Sigmoid colon (tissue), 6 donors: ENCODE measurements at regions not wholly inside any gene's neighbourhood (a gene's known extent, or its start where the extent isn't known, plus 50 kb on each side); places are given as distances from the start of the nearest gene placed in this dataset.

Experiments used
- DNase-seq: peaks from one replicate; pipeline ENCODE4 v3.0.0-alpha.2; 2019
- H3K27ac ChIP-seq, 4 donors: fragments of 200-600 bp; sonication (generic); one replicate each; pipeline ENCODE4 v1.5.1; 2016 to 2019; ENCODE audit warnings: mild to moderate bottlenecking in 1 of 4
- H3K27me3 ChIP-seq, 3 donors: fragments of 200-600 bp; sonication (generic); one replicate each; pipeline ENCODE4 v1.5.1; 2019; ENCODE audit warnings: mild to moderate bottlenecking in 1 of 3
- H3K36me3 ChIP-seq, 4 donors: fragments of 200-600 bp; sonication (generic); one replicate each; pipeline ENCODE4 v1.5.1; 2016 to 2019
- H3K4me1 ChIP-seq, 4 donors: fragments of 200-600 bp; sonication (generic); one replicate each; pipeline ENCODE4 v1.5.1; 2017 to 2019
- H3K4me3 ChIP-seq, 4 donors: fragments of 200-600 bp; sonication (generic); one replicate each; pipeline ENCODE4 v1.5.1; 2017 to 2019; ENCODE audit warnings: mild to moderate bottlenecking in 2 of 4, moderate library complexity in 1 of 4
- H3K9me3 ChIP-seq, 4 donors: fragments of 200-600 bp in 3 of 4; sonication (generic) in 3 of 4; one replicate each; pipeline versions ENCODE4 v1.5.1 to v1.6.1; 2013 to 2019
- CTCF ChIP-seq, 4 experiments: fragments of 450-650 bp in 3 of 4; fragments of 200-600 bp in 1 of 4; IDR thresholded peaks; one replicate each; pipeline ENCODE4 v1.5.1; 2016 to 2019; ENCODE audit warnings: antibody characterized with exemption in 4 of 4, mild to moderate bottlenecking in 3 of 4, moderate library complexity in 2 of 4
- EP300 ChIP-seq, 4 donors: sonication (generic); formaldehyde crosslinking; IDR thresholded peaks; one replicate each; pipeline ENCODE4 v1.6.1; 2017; ENCODE audit warnings: antibody characterized with exemption in 4 of 4
- POLR2A ChIP-seq, 2 donors: fragments of 450-650 bp; IDR thresholded peaks; one replicate each; pipeline ENCODE4 v1.6.1; 2016; ENCODE audit warnings: antibody characterized with exemption in 2 of 2, mild to moderate bottlenecking in 2 of 2, moderate library complexity in 2 of 2
- POLR2AphosphoS5 ChIP-seq, 4 donors: sonication (generic); formaldehyde crosslinking; IDR thresholded peaks; one replicate each; pipeline ENCODE4 v1.6.1; 2017; ENCODE audit warnings: antibody characterized with exemption in 4 of 4
- WGBS, 2 donors: extraction: QIAGEN DNeasy Blood & Tissue Kit; methylation state at CpG; one replicate each; pipeline ENCODE4 v1.1.7; 2013; 5-methylcytosine and 5-hydroxymethylcytosine counted together
- intact Hi-C: fragments of 100-400 bp; cut with DNase I; formaldehyde crosslinking; loops from one replicate; pipeline ENCODE4 v1.15.1; 2023
- donor health status: healthy with polysubstance abuse.
- donor health status: healthy.

- H3K36me3 ChIP-seq: no peaks in the 10 kb centered on the region
- no peak overlapping the region for H3K27ac ChIP-seq
- TF ChIP-seq POLR2AphosphoS5 (IDR thresholded peaks at IDR 0.05) (no peak), POLR2A (IDR thresholded peaks at IDR 0.05) (no peak), CTCF (IDR thresholded peaks at IDR 0.05) (peak; percentile 13 to 56 (median 34)), EP300 (IDR thresholded peaks at IDR 0.05) (no peak)
- intact Hi-C loops: loop anchor here (5.0 kb wide), 1 partner anchor 492 kb away; the partner anchor contains the start of gene SFMBT2
- H3K4me1 ChIP-seq: peaks cover 0 to 10% (median 8%) of the 10 kb centered on the region in 4 donors
- 28 to 30% methylated on average over 26 of the region's 26 CpGs for WGBS, 2 donors
- H3K9me3 ChIP-seq: no peaks in the 10 kb centered on the region
- H3K27me3 ChIP-seq: peaks cover 0 to 12% (median 0%) of the 10 kb centered on the region in 3 donors
- H3K4me3 ChIP-seq: no peak overlapping the region
- peak; percentile 82 for DNase-seq
These were observed 340.3 kb upstream of the PRKCQ start for GRCh38 chr10:6920072-6921019.

DNA sequence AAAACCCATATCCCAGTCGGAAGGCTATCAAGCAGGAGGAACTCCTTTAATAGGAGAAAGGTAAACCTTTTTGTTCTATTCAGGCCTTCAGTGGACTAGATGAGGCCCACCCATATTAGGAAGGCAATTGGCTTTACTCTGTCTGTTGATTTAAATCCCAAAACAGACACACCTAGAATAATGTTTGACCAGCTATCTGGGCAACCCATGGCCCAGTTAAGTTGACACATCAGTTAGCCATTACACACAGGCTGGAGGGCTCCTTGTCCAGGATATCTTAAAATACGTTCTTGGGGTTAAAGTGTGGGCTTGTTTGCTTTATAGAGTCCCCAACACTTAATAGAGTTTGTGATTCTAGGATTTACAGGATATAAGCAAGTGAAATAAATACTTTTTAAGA lies 339.0 kb upstream of the PRKCQ start:
- no peak for DNase-seq
- TF ChIP-seq EP300 (IDR thresholded peaks at IDR 0.05) (no peak), POLR2A (IDR thresholded peaks at IDR 0.05) (no peak), CTCF (IDR thresholded peaks at IDR 0.05) (no peak), POLR2AphosphoS5 (IDR thresholded peaks at IDR 0.05) (no peak)
- no peaks in the 10 kb centered on the region for H3K9me3 ChIP-seq
- no peak overlapping the region for H3K4me3 ChIP-seq
- WGBS, 2 donors: 66 to 82% methylated on average over 2 of the region's 2 CpGs
- intact Hi-C loops: loop anchor here (10.0 kb wide), 1 partner anchor 346 kb away; no protein-coding TSS in a partner anchor
- no peaks in the 10 kb centered on the region for H3K36me3 ChIP-seq
- peaks cover 0 to 10% (median 8%) of the 10 kb centered on the region in 4 donors for H3K4me1 ChIP-seq
- no peak overlapping the region for H3K27ac ChIP-seq
- H3K27me3 ChIP-seq: peaks cover 0 to 12% (median 0%) of the 10 kb centered on the region in 3 donors

- Histone ChIP-seq H3K36me3 (no peaks in the 10 kb centered on the region), H3K4me1 (peaks cover 0 to 15% (median 13%) of the 10 kb centered on the region in 4 donors), H3K4me3 (no peak overlapping the region), H3K27me3 (peaks cover 0 to 12% (median 0%) of the 10 kb centered on the region in 3 donors), H3K27ac (no peak overlapping the region), H3K9me3 (no peaks in the 10 kb centered on the region)
- intact Hi-C loops: loop anchor here (10.0 kb wide), 1 partner anchor 346 kb away; no protein-coding TSS in a partner anchor
- TF ChIP-seq POLR2AphosphoS5 (IDR thresholded peaks at IDR 0.05): no peak
- TF ChIP-seq CTCF (IDR thresholded peaks at IDR 0.05): no peak
- TF ChIP-seq EP300 (IDR thresholded peaks at IDR 0.05): no peak
- no peak for TF ChIP-seq POLR2A (IDR thresholded peaks at IDR 0.05)
- WGBS, 2 donors: 71 to 77% methylated on average over 6 of the region's 6 CpGs
- DNase-seq: no peak
These were observed 338.2 kb upstream of the PRKCQ start for GRCh38 chr10:6918305-6918704.

GRCh38 chr10:6917125-6917524 lies 337.0 kb upstream of the PRKCQ start:
- peaks cover 0 to 26% (median 21%) of the 10 kb centered on the region in 4 donors for H3K4me1 ChIP-seq
- H3K27ac ChIP-seq: no peak overlapping the region
- intact Hi-C loops: loop anchor here (10.0 kb wide), 1 partner anchor 348 kb away; no protein-coding TSS in a partner anchor

More at GRCh38 chr10:6917125-6917524, 337.0 kb upstream of the PRKCQ start:
- no peaks in the 10 kb centered on the region for H3K36me3 ChIP-seq
- H3K9me3 ChIP-seq: no peaks in the 10 kb centered on the region
- peaks cover 0 to 12% (median 0%) of the 10 kb centered on the region in 3 donors for H3K27me3 ChIP-seq
- no peak for TF ChIP-seq CTCF (IDR thresholded peaks at IDR 0.05)
- TF ChIP-seq EP300 (IDR thresholded peaks at IDR 0.05): peak in 2 of 4 donors; percentile 31 to 38
- TF ChIP-seq POLR2A (IDR thresholded peaks at IDR 0.05): no peak
- peak in 1 of 4 donors; percentile 53 for TF ChIP-seq POLR2AphosphoS5 (IDR thresholded peaks at IDR 0.05)
- DNase-seq: no peak
- H3K4me3 ChIP-seq: no peak overlapping the region
- 77 to 79% methylated on average over 6 of the region's 6 CpGs for WGBS, 2 donors
